SK-MEL-5 (cell line): ENCODE measurements at regions not wholly inside any gene's neighbourhood (a gene's known extent, or its start where the extent isn't known, plus 50 kb on each side); places are given as distances from the start of the nearest gene placed in this dataset.

Source experiments
- DNase-seq: peaks from one replicate; pipeline ENCODE4 v3.0.0-alpha.2; 2016; ENCODE audit warnings: low read depth, low spot score
- in situ Hi-C: cut with HindIII; loops from 2 replicates; pipeline ENCODE4 v1.10.0; 2016; ENCODE audit warnings: low sequenced_read_pairs, high pct_unique_total_duplicates, low pct_unique_long_range_greater_than_20kb

GRCh38 chr14:83096092-83096491 lies 1562.4 kb upstream of the SEL1L start:
- DNase-seq, result no peak
- in situ Hi-C loops, result no loop called here

GRCh38 chr14:83101846-83102245 lies 1568.2 kb upstream of the SEL1L start:
- no peak for DNase-seq
- in situ Hi-C loops, result no loop called here

GRCh38 chr14:83118029-83118428 lies 1584.4 kb upstream of the SEL1L start:
- in situ Hi-C loops, result no loop called here
- no peak for DNase-seq

- in situ Hi-C loops, result no loop called here
- no peak for DNase-seq
These were observed 1586.5 kb upstream of the SEL1L start for GRCh38 chr14:83120187-83120586.

- DNase-seq, result no peak
- in situ Hi-C loops, result no loop called here
These were observed 1592.4 kb upstream of the SEL1L start for GRCh38 chr14:83126076-83126475.

GRCh38 chr14:83128783-83129182 lies 1595.1 kb upstream of the SEL1L start:
- no peak for DNase-seq
- in situ Hi-C loops, result no loop called here

GRCh38 chr14:83129496-83129895 lies 1595.8 kb upstream of the SEL1L start:
- in situ Hi-C loops, result no loop called here

GRCh38 chr14:83133981-83134645 lies 1600.5 kb upstream of the SEL1L start:
- in situ Hi-C loops, result no loop called here
- no peak for DNase-seq

More at GRCh38 chr14:83129496-83129895, 1595.8 kb upstream of the SEL1L start:
- no peak for DNase-seq

- in situ Hi-C loops, result no loop called here
- DNase-seq, result no peak
These were observed 1607.1 kb upstream of the SEL1L start for GRCh38 chr14:83140756-83141155.

- no peak for DNase-seq
These were observed 1613.4 kb upstream of the SEL1L start for GRCh38 chr14:83147006-83147405.

GRCh38 chr14:83151571-83151970 lies 1617.9 kb upstream of the SEL1L start:
- in situ Hi-C loops, result no loop called here
- no peak for DNase-seq

More at GRCh38 chr14:83147006-83147405, 1613.4 kb upstream of the SEL1L start:
- in situ Hi-C loops, result no loop called here

- DNase-seq, result no peak
- in situ Hi-C loops, result no loop called here
These were observed 1619.4 kb upstream of the SEL1L start for GRCh38 chr14:83153081-83153480.

GRCh38 chr14:83162361-83162929 lies 1628.8 kb upstream of the SEL1L start:
- DNase-seq, result no peak
- in situ Hi-C loops, result no loop called here

- in situ Hi-C loops, result no loop called here
- DNase-seq, result peak; percentile 16
These were observed 1629.4 kb upstream of the SEL1L start for GRCh38 chr14:83163016-83163415.

GRCh38 chr14:83164016-83164415 lies 1630.4 kb upstream of the SEL1L start:
- in situ Hi-C loops, result no loop called here
- peak; percentile 2 for DNase-seq

GRCh38 chr14:83164591-83164990 lies 1630.9 kb upstream of the SEL1L start:
- DNase-seq, result no peak

GRCh38 chr14:83170165-83170564 lies 1636.5 kb upstream of the SEL1L start:
- no peak for DNase-seq
- in situ Hi-C loops, result no loop called here

More at GRCh38 chr14:83164591-83164990, 1630.9 kb upstream of the SEL1L start:
- in situ Hi-C loops, result no loop called here

GRCh38 chr14:83171761-83172160 lies 1638.1 kb upstream of the SEL1L start:
- in situ Hi-C loops, result no loop called here
- no peak for DNase-seq

GRCh38 chr14:83172363-83172762 lies 1638.7 kb upstream of the SEL1L start:
- no peak for DNase-seq
- in situ Hi-C loops, result no loop called here
